Fibroblast of peridontal ligament (primary cell): ENCODE measurements at regions not wholly inside any gene's neighbourhood (a gene's known extent, or its start where the extent isn't known, plus 50 kb on each side); places are given as distances from the start of the nearest gene placed in this dataset.

Experiments used
- DNase-seq: peaks from one replicate; pipeline ENCODE4 v3.0.0-alpha.2; 2010; ENCODE audit errors: extremely low read depth

GRCh38 chr10:78363190-78363589, 329.5 kb downstream of the RPS24 start:
- DNase-seq = no peak

GRCh38 chr10:78365694-78366093, 332.0 kb downstream of the RPS24 start:
- no peak for DNase-seq

- no peak for DNase-seq
Measured at GRCh38 chr10:78366663-78367411, 333.2 kb downstream of the RPS24 start.

- DNase-seq = no peak
Measured at GRCh38 chr10:78367751-78368150, 334.1 kb downstream of the RPS24 start.

- no peak for DNase-seq
Measured at GRCh38 chr10:78371136-78371535, 337.5 kb downstream of the RPS24 start.

- no peak for DNase-seq
Measured at GRCh38 chr10:78372806-78373205, 339.1 kb downstream of the RPS24 start.

- DNase-seq = no peak
Measured at GRCh38 chr10:78374331-78375028, 340.8 kb downstream of the RPS24 start.

GRCh38 chr10:78375854-78376785, 342.5 kb downstream of the RPS24 start:
- no peak for DNase-seq

GRCh38 chr10:78377356-78377755, 343.7 kb downstream of the RPS24 start:
- no peak for DNase-seq

GRCh38 chr10:78378192-78378591, 344.5 kb downstream of the RPS24 start:
- DNase-seq = no peak

GRCh38 chr10:78381107-78381506, 347.4 kb downstream of the RPS24 start:
- no peak for DNase-seq

- no peak for DNase-seq
Measured at GRCh38 chr10:78382047-78382446, 348.4 kb downstream of the RPS24 start.

GRCh38 chr10:78382772-78383171, 349.1 kb downstream of the RPS24 start:
- DNase-seq = no peak

- no peak for DNase-seq
Measured at GRCh38 chr10:78383378-78384048, 349.9 kb downstream of the RPS24 start.

- DNase-seq = peak; percentile 59
Measured at GRCh38 chr10:78384049-78384431, 350.4 kb downstream of the RPS24 start.

GRCh38 chr10:78385599-78385998, 351.9 kb downstream of the RPS24 start:
- DNase-seq = no peak

GRCh38 chr10:78386509-78386908, 352.8 kb downstream of the RPS24 start:
- DNase-seq = no peak

GRCh38 chr10:78388331-78389050, 354.8 kb downstream of the RPS24 start:
- no peak for DNase-seq

- DNase-seq = no peak
Measured at GRCh38 chr10:78389419-78389818, 355.8 kb downstream of the RPS24 start.

GRCh38 chr10:78390051-78390450, 356.4 kb downstream of the RPS24 start:
- no peak for DNase-seq

- DNase-seq = no peak
Measured at GRCh38 chr10:78390817-78391216, 357.2 kb downstream of the RPS24 start.
